ENCODE measurements at regions not wholly inside any gene's neighbourhood (a gene's known extent, or its start where the extent isn't known, plus 50 kb on each side); places are given as distances from the start of the nearest gene placed in this dataset.
"Not testable (repeated sequence)": the region's sequence is repeated elsewhere in the genome, so short reads cannot be mapped to it uniquely, and the experiment has no call there.

DNA sequence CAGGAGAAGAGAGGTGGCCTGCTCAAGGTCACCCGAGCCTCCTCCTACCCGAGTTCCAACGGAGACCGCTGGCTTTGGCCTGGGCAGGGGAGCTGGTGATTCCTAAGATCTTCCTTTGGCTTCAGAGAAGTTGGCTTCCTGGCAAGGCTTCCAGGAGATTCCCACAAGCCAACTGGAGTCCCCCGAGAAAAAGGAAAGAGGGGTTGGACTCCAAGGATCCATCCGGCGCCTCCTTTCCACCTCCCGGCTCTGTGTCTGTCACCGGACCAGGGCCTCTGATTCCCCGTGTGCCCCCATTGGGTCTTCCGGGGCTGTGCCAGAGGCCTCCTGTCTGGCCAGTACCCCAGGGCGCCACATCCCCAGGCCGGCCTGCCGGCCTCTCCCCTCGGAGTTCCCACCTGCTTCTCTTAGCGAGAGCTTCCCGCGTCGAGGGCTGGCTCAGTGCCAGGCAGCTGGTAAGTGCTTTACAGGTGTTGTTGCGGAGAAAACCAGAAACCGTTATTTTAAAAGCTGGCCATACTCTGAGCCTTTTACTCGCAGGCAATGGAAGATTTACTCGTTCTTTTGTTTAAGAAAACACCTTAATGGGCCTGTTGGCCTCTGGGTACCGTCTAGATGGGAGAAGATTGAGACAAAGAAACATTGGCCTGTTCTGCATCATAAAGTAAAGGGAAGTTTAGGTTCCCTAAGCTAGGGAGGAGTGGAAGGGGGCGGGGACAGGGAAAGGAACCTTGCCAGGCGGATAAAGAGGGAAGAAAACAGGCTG lies 258.4 kb upstream of the SDK2 start:
- Histone ChIP-seq H3K27ac (no peak overlapping the region), H3K4me3 (peak overlapping the region in 1 of 7 experiments; percentile 25)

DNA sequence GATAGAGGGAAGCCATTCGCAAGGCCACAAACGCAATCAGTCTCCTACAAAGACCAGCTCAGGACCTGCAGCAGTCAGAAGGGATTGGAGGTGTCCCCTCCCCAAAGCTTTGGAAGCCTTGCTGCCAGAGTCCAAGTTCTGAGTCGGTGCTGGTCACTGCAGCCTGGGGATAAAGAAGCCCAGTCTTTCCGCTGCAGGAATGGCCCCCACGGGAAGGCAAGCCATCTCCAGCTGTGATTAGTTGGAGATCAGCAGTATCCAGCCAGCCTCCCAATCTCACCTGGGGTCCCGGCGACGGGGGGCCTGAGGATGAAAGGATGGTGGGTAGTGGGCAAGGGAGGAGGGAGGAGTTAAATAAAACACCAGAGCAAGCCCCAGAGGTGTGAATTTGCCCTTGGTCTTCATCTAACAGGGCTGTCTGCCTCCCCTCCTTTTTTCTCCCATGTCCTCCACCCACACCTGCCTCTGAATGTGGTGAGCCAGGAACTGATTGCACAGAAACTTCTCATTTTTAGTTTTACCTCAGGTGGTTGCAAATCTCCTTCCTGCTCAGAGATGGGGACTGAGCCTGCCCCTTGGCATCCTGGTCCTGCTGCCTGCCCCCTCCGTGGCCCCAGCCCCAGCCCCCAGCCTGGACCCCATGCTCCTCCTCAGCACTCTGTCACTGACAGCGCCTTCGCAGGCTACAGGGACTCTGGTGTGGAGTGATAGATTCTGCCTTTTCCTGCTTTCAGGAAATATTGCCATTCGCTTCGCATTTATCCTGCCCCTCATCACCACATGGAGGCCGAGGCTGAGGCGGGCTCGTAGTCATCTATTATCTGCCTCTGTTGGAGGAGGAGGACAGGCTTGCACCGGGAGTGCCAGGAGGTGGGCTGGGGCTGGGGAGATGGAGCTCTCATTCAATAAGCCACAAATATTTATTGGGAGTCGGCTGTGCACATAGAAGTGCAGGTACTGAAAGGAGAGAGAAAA lies 262.9 kb upstream of the SDK2 start:
- Histone ChIP-seq H3K27ac (no peak overlapping the region), H3K4me3 (no peak overlapping the region)

DNA sequence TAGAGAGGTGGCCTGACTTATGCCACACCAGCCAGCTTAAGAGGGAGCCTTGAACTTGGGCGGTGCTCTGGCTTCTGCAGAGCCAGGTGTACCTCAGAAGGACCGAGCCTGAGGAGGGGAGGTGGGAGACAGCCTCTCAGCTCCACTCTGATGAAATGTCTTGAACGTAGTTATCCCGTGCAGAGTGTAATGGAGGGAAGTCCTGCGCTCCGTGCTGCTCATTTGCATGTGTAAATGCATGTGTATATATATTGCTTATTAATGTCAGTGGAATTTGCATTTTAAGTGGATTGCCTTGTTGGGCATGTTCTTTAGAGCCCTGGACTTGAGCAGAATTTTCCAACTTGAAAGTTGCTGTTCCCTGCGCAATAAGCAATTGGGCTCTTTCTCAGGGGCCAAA lies 264.9 kb upstream of the SDK2 start:
- Histone ChIP-seq H3K4me3 (no peak overlapping the region), H3K27ac (no peak overlapping the region)

DNA sequence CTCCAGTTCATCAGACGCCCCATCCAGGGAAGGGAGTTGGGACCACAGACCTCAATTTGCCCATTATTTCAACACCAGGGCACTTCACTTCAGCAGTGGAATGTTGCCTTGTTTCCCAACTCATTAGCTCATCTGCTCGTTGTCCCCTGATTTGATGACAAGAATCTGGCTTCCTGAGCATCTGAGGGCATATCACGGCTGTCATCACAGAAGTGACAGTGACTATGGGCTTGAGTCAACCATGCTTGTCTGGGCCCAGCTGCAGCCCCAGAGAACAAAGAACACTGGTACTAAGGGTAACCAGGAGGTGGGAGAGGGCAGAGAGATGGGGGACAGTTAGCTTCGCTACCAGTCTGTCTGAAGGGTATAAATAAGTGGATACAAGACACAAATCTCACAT lies 266.0 kb upstream of the SDK2 start:
- no peak overlapping the region for H3K4me3 ChIP-seq
- no peak overlapping the region for H3K27ac ChIP-seq

- H3K4me3 ChIP-seq: no peak overlapping the region
- no peak overlapping the region for H3K27ac ChIP-seq
Observed at GRCh38 chr17:73910821-73911515, 266.7 kb upstream of the SDK2 start.

GRCh38 chr17:73911726-73912372 lies 267.6 kb upstream of the SDK2 start:
- H3K4me3 ChIP-seq: no peak overlapping the region
- H3K27ac ChIP-seq: no peak overlapping the region

DNA sequence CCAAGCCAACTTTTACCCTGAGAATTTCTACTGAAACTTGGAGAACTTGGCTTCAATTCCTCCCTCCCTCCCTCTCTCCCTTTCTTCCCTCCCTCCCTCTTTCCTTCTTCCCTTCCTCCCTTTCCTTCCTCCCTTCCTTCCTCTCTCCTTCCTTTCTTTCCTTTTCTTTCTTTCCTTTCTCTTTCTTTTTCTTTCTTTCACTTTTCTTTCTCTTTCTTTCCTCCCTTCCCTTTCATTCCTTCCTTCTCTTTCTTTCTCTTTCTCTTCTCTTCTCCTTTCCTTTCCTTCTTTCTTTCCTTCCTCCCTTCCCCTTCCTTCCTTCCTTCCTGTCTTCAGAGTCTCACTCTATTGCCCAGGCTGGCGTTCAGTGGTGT lies 268.1 kb upstream of the SDK2 start:
- Histone ChIP-seq H3K4me3 (no peak overlapping the region), H3K27ac (no peak overlapping the region)

DNA sequence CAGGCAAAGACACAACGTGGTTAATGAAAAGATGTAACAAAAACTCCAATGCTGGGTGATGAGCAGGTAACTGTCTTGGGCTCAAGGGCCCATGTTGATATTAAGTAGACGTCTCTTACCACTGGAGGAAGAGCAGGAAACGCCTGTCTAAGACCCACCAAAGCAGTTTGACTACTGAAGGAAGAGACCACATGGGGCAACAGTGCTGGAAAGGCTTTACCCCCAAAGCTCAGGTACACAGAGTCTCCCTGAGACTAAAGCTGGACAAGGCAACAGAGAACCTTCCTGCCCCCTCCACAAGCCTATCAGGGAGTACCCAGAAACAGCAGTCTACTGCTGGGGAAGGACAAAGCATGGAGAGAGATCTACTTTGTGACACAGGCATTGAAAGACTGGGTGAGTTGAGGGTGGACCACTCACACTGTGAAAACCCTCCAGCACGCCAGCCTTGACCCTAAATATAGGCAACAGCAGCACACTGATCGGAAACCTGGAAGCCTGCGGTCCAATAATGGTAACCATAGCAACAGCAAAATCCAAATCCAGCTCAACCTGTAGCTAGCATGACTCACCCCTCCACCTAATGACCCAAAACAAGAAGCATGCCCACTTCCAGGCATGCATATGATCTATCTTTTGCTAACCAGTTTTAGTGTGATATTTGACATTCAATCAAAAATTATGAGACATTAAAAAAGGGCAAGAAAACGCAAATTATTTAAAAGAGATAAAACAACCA lies 270.5 kb upstream of the SDK2 start:
- Histone ChIP-seq H3K4me3 (no peak overlapping the region), H3K27ac (no peak overlapping the region)

GRCh38 chr17:73919033-73919432 lies 274.8 kb upstream of the SDK2 start:
- not testable (repeated sequence) for H3K27ac ChIP-seq, H3K4me3 ChIP-seq

GRCh38 chr17:73921306-73921705 lies 277.1 kb upstream of the SDK2 start:
- no peak overlapping the region for H3K27ac ChIP-seq
- no peak overlapping the region for H3K4me3 ChIP-seq

GRCh38 chr17:73924114-73924908 lies 279.2 kb upstream of the RPL38 start:
- Histone ChIP-seq H3K27ac (no peak overlapping the region), H3K4me3 (no peak overlapping the region)

DNA sequence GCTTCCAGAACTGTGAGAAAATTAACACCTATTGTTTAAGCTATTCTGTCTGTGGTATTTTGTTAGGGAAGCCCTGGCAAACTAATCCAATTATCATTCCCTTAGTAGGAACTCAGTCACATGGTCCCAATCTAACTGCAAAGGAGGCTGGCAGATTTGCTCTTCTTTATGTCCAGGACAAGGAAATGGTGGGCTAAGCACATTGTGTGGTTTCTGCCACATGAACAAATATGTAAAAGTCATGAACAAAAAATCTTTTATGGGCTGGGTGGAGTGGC lies 278.6 kb upstream of the RPL38 start:
- Histone ChIP-seq H3K4me3 (no peak overlapping the region), H3K27ac (no peak overlapping the region)

- H3K4me3 ChIP-seq: no peak overlapping the region
- H3K27ac ChIP-seq: no peak overlapping the region
Observed at GRCh38 chr17:73929860-73930430, 273.5 kb upstream of the RPL38 start.

DNA sequence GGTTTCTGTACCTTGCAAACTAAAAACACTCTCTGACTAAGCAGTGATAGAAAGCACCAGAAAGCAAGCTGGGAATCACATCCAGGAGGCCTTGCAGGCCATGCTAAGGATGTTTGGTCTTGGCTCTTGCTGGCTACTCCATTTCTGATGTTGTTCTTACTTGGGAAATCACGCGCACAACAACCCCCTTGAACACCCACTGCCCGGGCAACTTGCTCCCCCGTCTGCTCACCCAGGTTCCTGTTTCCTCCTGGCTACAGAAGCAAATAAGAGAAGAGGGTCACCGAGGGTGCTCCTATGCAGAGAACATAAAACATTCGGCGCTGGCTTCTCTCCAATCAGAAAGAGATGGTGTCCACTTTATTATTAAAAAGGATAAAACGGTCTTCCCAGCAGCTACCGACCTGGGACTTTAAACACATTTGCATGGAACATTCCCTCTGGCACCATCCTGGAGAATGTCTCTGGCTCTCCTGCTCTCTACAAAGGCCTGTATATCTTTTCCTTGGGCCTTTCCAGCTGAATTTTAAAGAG lies 271.2 kb upstream of the RPL38 start:
- H3K4me3 ChIP-seq: no peak overlapping the region
- H3K27ac ChIP-seq: no peak overlapping the region

- Histone ChIP-seq H3K27ac (no peak overlapping the region), H3K4me3 (no peak overlapping the region)
Observed at GRCh38 chr17:73933164-73933766, 270.2 kb upstream of the RPL38 start.

GRCh38 chr17:73933871-73934270 lies 269.6 kb upstream of the RPL38 start:
- H3K27ac ChIP-seq: no peak overlapping the region
- H3K4me3 ChIP-seq: no peak overlapping the region

GRCh38 chr17:73934696-73935095 lies 268.8 kb upstream of the RPL38 start:
- H3K4me3 ChIP-seq: no peak overlapping the region
- no peak overlapping the region for H3K27ac ChIP-seq

All from skin epidermis (tissue), 12 donors.